IMR-90 (cell line): ENCODE measurements at regions not wholly inside any gene's neighbourhood (a gene's known extent, or its start where the extent isn't known, plus 50 kb on each side); places are given as distances from the start of the nearest gene placed in this dataset.

ENCODE experiments used
- ATAC-seq: fragments of 200-7000 bp; cut with Tn5 transposase; 2 replicates; pipeline ENCODE4 v1.9.1; 2020; ENCODE audit warnings: low read depth, mild to moderate bottlenecking, moderate library complexity
- BruUV-seq: library from RNA; stranded (reverse); fragments of 400-500 nt; replicated peaks from 2 replicates; lab custom pipeline; 2021; lab: Mats Ljungman, UMichigan
- CTCF ChIA-PET: fragments of 300-600 bp; formaldehyde crosslinking; extraction: SDS; loops from one replicate; lab custom pipeline; 2021; ENCODE audit warnings: antibody characterized with exemption; lab: Yijun Ruan, JAX
- POLR2A ChIA-PET: fragments of 300-600 bp; sonication (Branson Sonifier 250); formaldehyde crosslinking; loops from one replicate; lab custom pipeline; 2022; ENCODE audit warnings: antibody characterized with exemption; ENCODE audit not compliant: unreplicated experiment; lab: Charles Lee
- DNase-seq: peaks from one replicate; pipeline ENCODE4 v3.0.0; 2013
- H2AFZ ChIP-seq: replicated peaks from 2 replicates; pipeline ENCODE3; 2013; ENCODE audit warnings: low read length, mild to moderate bottlenecking; ENCODE audit not compliant: poor library complexity
- H2AK5ac ChIP-seq: 2 replicates; pipeline ENCODE4 v1.6.1; 2013; ENCODE audit warnings: low read depth, low read length, inconsistent platforms
- H2AK9ac ChIP-seq: replicated peaks from 2 replicates; pipeline ENCODE3; 2013; ENCODE audit warnings: mild to moderate bottlenecking, low read depth, low read length, moderate library complexity; ENCODE audit not compliant: poor library complexity
- H2BK120ac ChIP-seq: 2 replicates; pipeline ENCODE4 v1.6.1; 2013; ENCODE audit warnings: low read depth, low read length, inconsistent platforms
- H2BK15ac ChIP-seq: 3 replicates; pipeline ENCODE4 v1.6.1; 2013; ENCODE audit warnings: low read depth, low read length, inconsistent platforms
- H2BK20ac ChIP-seq: 2 replicates; pipeline ENCODE4 v1.6.1; 2013; ENCODE audit warnings: low read depth, mild to moderate bottlenecking, inconsistent platforms, low read length, moderate library complexity
- H2BK5ac ChIP-seq: 2 replicates; pipeline ENCODE4 v1.6.1; 2013; ENCODE audit warnings: mild to moderate bottlenecking, low read depth, low read length, inconsistent platforms; ENCODE audit not compliant: poor library complexity, severe bottlenecking
- H3K14ac ChIP-seq: replicated peaks from 2 replicates; pipeline ENCODE4 v1.6.1; 2013; ENCODE audit warnings: low read depth, low read length, inconsistent platforms
- H3K18ac ChIP-seq: 2 replicates; pipeline ENCODE4 v1.6.1; 2013; ENCODE audit warnings: low read depth, low read length, control low read depth
- H3K23ac ChIP-seq: 2 replicates; pipeline ENCODE4 v1.6.1; 2013; ENCODE audit warnings: low read depth, low read length, inconsistent platforms
- H3K27ac ChIP-seq: 2 replicates; pipeline ENCODE4 v1.5.1; 2013; ENCODE audit warnings: mild to moderate bottlenecking, control low read depth, low read length; ENCODE audit not compliant: insufficient read depth
- H3K27me3 ChIP-seq: 2 replicates; pipeline ENCODE4 v1.6.1; 2013; ENCODE audit warnings: low read length; ENCODE audit not compliant: control insufficient read depth, insufficient read depth
- H3K36me3 ChIP-seq: 2 replicates; pipeline ENCODE4 v1.6.1; 2013; ENCODE audit warnings: low read length, mixed read lengths; ENCODE audit not compliant: control insufficient read depth, insufficient read depth
- H3K4ac ChIP-seq: 2 replicates; pipeline ENCODE4 v1.6.1; 2013; ENCODE audit warnings: low read depth, low read length, inconsistent platforms
- H3K4me1 ChIP-seq: 2 replicates; pipeline ENCODE4 v1.6.1; 2013; ENCODE audit warnings: low read length, mixed read lengths; ENCODE audit not compliant: control insufficient read depth, insufficient read depth
- H3K4me2 ChIP-seq: 2 replicates; pipeline ENCODE4 v1.6.1; 2013; ENCODE audit warnings: low read depth, mild to moderate bottlenecking, control low read depth, low read length, moderate library complexity
- H3K4me3 ChIP-seq: 2 replicates; pipeline ENCODE4 v1.5.1; 2013; ENCODE audit warnings: low read depth, mild to moderate bottlenecking, control low read depth, low read length, moderate library complexity; ENCODE audit not compliant: insufficient read depth
- H3K56ac ChIP-seq: 2 replicates; pipeline ENCODE4 v1.6.1; 2013; ENCODE audit warnings: low read length, inconsistent platforms; ENCODE audit not compliant: insufficient read depth; ENCODE audit errors: extremely low read depth
- H3K79me1 ChIP-seq, 2 experiments: 2 replicates each; pipeline ENCODE4 v1.6.1; 2013; ENCODE audit warnings: low read length in 2 of 2, inconsistent platforms in 1 of 2, low read depth in 1 of 2
- H3K9ac ChIP-seq: 2 replicates; pipeline ENCODE4 v1.6.1; 2013; ENCODE audit warnings: low read depth, low read length, control low read depth
- H3K9me1 ChIP-seq: 2 replicates; pipeline ENCODE4 v1.6.1; 2013; ENCODE audit warnings: low read length, inconsistent platforms; ENCODE audit not compliant: insufficient read depth
- H3K9me3 ChIP-seq: 2 replicates; pipeline ENCODE4 v1.6.1; 2013; ENCODE audit warnings: low read length; ENCODE audit not compliant: control insufficient read depth, insufficient read depth
- H4K20me1 ChIP-seq: 2 replicates; pipeline ENCODE4 v1.6.1; 2013; ENCODE audit warnings: low read length, inconsistent platforms; ENCODE audit not compliant: insufficient read depth
- H4K5ac ChIP-seq: 2 replicates; pipeline ENCODE4 v1.6.1; 2013; ENCODE audit warnings: mild to moderate bottlenecking, low read depth, low read length, control low read depth
- H4K8ac ChIP-seq, 2 experiments: 2 replicates each; pipeline ENCODE4 v1.6.1; 2013; ENCODE audit warnings: low read depth in 2 of 2, low read length in 2 of 2, control low read depth in 1 of 2, inconsistent platforms in 1 of 2
- H4K91ac ChIP-seq: 2 replicates; pipeline ENCODE4 v1.6.1; 2013; ENCODE audit warnings: low read depth, low read length, inconsistent platforms; ENCODE audit not compliant: insufficient read depth
- BHLHE40 ChIP-seq: fragments of 150-350 bp; IDR thresholded peaks from 2 replicates; pipeline ENCODE4 v1.6.1; 2016; ENCODE audit warnings: mild to moderate bottlenecking, low read depth, low read length
- FOS ChIP-seq: fragments of 150-350 bp; IDR thresholded peaks from 2 replicates; pipeline ENCODE4 v1.6.1; 2016; ENCODE audit warnings: low read depth, low read length
- MAFK ChIP-seq: IDR thresholded peaks from 2 replicates; pipeline ENCODE4 v1.6.1; 2012; ENCODE audit warnings: low read depth, low read length, improper control_type of control experiment
- MAZ ChIP-seq: IDR thresholded peaks from 2 replicates; pipeline ENCODE4 v1.6.1; 2012; ENCODE audit warnings: low read depth, mild to moderate bottlenecking, low read length, improper control_type of control experiment, moderate library complexity, borderline replicate concordance
- NFE2L2 ChIP-seq: fragments of 150-350 bp; IDR thresholded peaks from 2 replicates; pipeline ENCODE4 v1.6.1; 2016; ENCODE audit warnings: low read depth, mild to moderate bottlenecking, low read length
- WGBS, 2 experiments: methylation state at CpG; one replicate each; pipeline versions ENCODE4 v1.1.5 to v1.1.7; 2013; ENCODE audit warnings: missing lambda C conversion rate in 2 of 2; ENCODE audit not compliant: insufficient read length in 1 of 2; ENCODE audit errors: extremely low coverage in 2 of 2; 5-methylcytosine and 5-hydroxymethylcytosine counted together
- dilution Hi-C: fragments of 300-500 bp; cut with HindIII; formaldehyde crosslinking; loops from one replicate; pipeline ENCODE4 v1.14.3; 2018; ENCODE audit warnings: low sequenced_read_pairs; ENCODE audit not compliant: unreplicated experiment
- in situ Hi-C: fragments of 300-500 bp; cut with MboI; formaldehyde crosslinking; loops from 3 replicates; pipeline ENCODE4 v1.14.3; 2019; ENCODE audit warnings: low sequenced_read_pairs, inconsistent platforms, mixed read lengths
- intact Hi-C: fragments of 100-400 bp; cut with micrococcal nuclease; formaldehyde crosslinking; loops from 2 replicates; pipeline ENCODE4 v1.10.0; 2022
- TF ChIP-seq, protein P1 (sequence below): conservative IDR thresholded peaks from 2 replicates; pipeline ENCODE4 v1.5.1; 2012; ENCODE audit warnings: mild to moderate bottlenecking, low read depth, low read length, improper control_type of control experiment

DNA sequence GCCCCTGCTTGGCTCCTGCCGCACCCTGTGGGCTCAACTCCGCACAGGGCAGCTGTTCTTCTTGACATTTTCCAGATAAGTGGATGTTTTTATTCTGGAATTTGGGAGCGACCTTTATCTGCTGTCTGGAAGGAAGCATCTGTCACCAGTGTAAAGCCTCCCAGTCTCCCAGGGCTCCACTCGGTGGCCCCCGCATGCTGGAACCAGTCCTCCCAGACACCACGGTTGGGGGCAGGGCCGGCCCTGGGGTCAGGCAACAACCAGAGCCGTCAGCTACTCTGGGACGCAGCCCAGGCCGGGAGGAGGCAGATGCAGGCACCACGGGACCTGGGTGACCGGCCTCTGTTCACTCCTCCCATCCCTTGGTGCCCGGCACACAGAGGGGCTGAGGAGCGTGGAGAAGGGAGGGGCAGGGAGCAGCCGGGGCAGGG lies 92.8 kb upstream of the ADAMTS2 start:
- no TSS peak for BruUV-seq
- peaks cover 23% of the 10 kb centered on the region; the same call in 1 of the 2 replicates for H3K27me3 ChIP-seq
- no peak overlapping the region for H3K4me2 ChIP-seq
- no peak overlapping the region for H4K8ac ChIP-seq
- CTCF ChIA-PET: no interaction called here
- H3K4me1 ChIP-seq: no peaks in the 10 kb centered on the region
- no peak overlapping the region for H2AFZ ChIP-seq
- no peak overlapping the region for H3K18ac ChIP-seq
- ATAC-seq (no peak), DNase-seq (no peak)
- no peaks in the 10 kb centered on the region for H3K36me3 ChIP-seq
- in situ Hi-C loops (no loop called here), dilution Hi-C loops (no loop called here), intact Hi-C loops (no loop called here)
- H2BK5ac ChIP-seq: no peak overlapping the region
- H3K4ac ChIP-seq: no peak overlapping the region
- WGBS, 2 experiments: no CpG with 5 or more reads among the region's 15 CpGs
- no peak overlapping the region for H3K14ac ChIP-seq
- H3K79me1 ChIP-seq: no peaks in the 10 kb centered on the region
- no peak overlapping the region for H3K23ac ChIP-seq
- H3K56ac ChIP-seq: no peak overlapping the region
- POLR2A ChIA-PET: no interaction called here
- H4K20me1 ChIP-seq: no peaks in the 10 kb centered on the region
- 0 out of 2 replicates have a peak, but pooled peaks cover 3% of the 10 kb centered on the region for H3K9me3 ChIP-seq
- no peak overlapping the region for H2AK5ac ChIP-seq
- H2BK20ac ChIP-seq: no peak overlapping the region
- no peak overlapping the region for H3K9ac ChIP-seq
- H3K27ac ChIP-seq: no peak overlapping the region
- no peak overlapping the region for H3K4me3 ChIP-seq
- no peak for TF ChIP-seq FOS
- no peak for TF ChIP-seq NFE2L2
- TF ChIP-seq MAZ: no peak
- TF ChIP-seq MAFK: no peak
- TF ChIP-seq BHLHE40: no peak
- TF ChIP-seq, protein P1, sequence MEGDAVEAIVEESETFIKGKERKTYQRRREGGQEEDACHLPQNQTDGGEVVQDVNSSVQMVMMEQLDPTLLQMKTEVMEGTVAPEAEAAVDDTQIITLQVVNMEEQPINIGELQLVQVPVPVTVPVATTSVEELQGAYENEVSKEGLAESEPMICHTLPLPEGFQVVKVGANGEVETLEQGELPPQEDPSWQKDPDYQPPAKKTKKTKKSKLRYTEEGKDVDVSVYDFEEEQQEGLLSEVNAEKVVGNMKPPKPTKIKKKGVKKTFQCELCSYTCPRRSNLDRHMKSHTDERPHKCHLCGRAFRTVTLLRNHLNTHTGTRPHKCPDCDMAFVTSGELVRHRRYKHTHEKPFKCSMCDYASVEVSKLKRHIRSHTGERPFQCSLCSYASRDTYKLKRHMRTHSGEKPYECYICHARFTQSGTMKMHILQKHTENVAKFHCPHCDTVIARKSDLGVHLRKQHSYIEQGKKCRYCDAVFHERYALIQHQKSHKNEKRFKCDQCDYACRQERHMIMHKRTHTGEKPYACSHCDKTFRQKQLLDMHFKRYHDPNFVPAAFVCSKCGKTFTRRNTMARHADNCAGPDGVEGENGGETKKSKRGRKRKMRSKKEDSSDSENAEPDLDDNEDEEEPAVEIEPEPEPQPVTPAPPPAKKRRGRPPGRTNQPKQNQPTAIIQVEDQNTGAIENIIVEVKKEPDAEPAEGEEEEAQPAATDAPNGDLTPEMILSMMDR: no peak
- no peak overlapping the region for H2AK9ac ChIP-seq
- H2BK15ac ChIP-seq: no peak overlapping the region
- no peak overlapping the region for H2BK120ac ChIP-seq
- no peaks in the 10 kb centered on the region for H3K9me1 ChIP-seq
- no peak overlapping the region for H4K5ac ChIP-seq
- H4K91ac ChIP-seq: no peak overlapping the region
